Esophagus squamous epithelium (tissue), 5 donors: ENCODE measurements at regions not wholly inside any gene's neighbourhood (a gene's known extent, or its start where the extent isn't known, plus 50 kb on each side); places are given as distances from the start of the nearest gene placed in this dataset.

Experiments
- DNase-seq: peaks from one replicate; lab custom pipeline; 2025; lab: John Stamatoyannopoulos, UW
- H3K27ac ChIP-seq, 4 donors: fragments of 200-600 bp; sonication (generic); one replicate each; pipeline ENCODE4 v1.5.1; 2016 to 2019; ENCODE audit warnings: mild to moderate bottlenecking in 1 of 4
- H3K27me3 ChIP-seq, 4 donors: fragments of 200-600 bp; sonication (generic); 1 replicate in 3 of 4; 2 replicates in 1 of 4; pipeline versions ENCODE4 v1.5.1 to v1.6.0; 2017 to 2021; ENCODE audit warnings: antibody characterized with exemption in 1 of 4
- H3K36me3 ChIP-seq, 3 donors: fragments of 200-600 bp; sonication (generic); one replicate each; pipeline ENCODE4 v1.5.1; 2016 to 2019
- H3K4me1 ChIP-seq, 3 donors: fragments of 200-600 bp; sonication (generic); one replicate each; pipeline ENCODE4 v1.5.1; 2017 to 2019
- H3K4me3 ChIP-seq, 4 donors: fragments of 200-600 bp; sonication (generic); 1 replicate in 3 of 4; 2 replicates in 1 of 4; pipeline ENCODE4 v1.5.1; 2016 to 2019; ENCODE audit warnings: mild to moderate bottlenecking in 2 of 4, moderate library complexity in 1 of 4
- H3K9me3 ChIP-seq, 3 donors: fragments of 200-600 bp; sonication (generic); one replicate each; pipeline ENCODE4 v1.5.1; 2016 to 2019
- POLR2A ChIP-seq, 4 donors: fragments of 450-650 bp; IDR thresholded peaks; one replicate each; pipeline ENCODE4 v1.6.1; 2017; ENCODE audit warnings: antibody characterized with exemption in 4 of 4, mild to moderate bottlenecking in 4 of 4, moderate library complexity in 3 of 4
- WGBS, 2 donors: methylation state at CpG; one replicate each; pipeline ENCODE4 v1.1.5; 2018; 5-methylcytosine and 5-hydroxymethylcytosine counted together
- intact Hi-C: fragments of 100-400 bp; cut with DNase I; formaldehyde crosslinking; loops from one replicate; pipeline ENCODE4 v1.15.0; 2022
- TF ChIP-seq, protein P1 (sequence below), 6 experiments: fragments of 450-650 bp in 4 of 6; fragments of 200-600 bp in 2 of 6; sonication (generic) in 2 of 6; IDR thresholded peaks; one replicate each; pipeline ENCODE4 v1.5.1; 2016 to 2019; ENCODE audit warnings: antibody characterized with exemption in 6 of 6, mild to moderate bottlenecking in 4 of 6, moderate library complexity in 4 of 6
- donor health status: DM: yes; HTN: yes; CAD: no.

DNA sequence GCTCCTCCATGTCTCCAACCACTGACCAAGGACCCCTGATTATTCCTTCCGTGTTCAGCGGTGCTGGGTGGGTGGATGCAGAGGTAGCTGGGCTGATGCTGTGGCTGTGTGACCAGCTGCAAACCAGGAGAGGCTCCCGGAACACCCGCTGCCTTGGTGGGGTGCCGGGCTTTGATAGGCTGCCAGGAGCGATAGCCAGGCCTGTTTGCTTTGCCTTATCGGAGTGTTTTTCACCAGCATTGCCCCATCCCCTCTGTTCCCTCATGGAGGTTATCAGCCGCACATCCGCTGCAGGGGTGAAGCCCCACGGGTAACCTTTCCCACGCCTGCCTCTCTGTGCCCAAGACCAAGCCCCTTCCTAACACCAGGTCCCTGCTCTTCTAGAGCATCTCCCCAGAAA, 354.3 kb downstream of the C16orf95 start:
- H3K36me3 ChIP-seq: no peaks in the 10 kb centered on the region
- H3K4me3 ChIP-seq: no peak overlapping the region
- H3K9me3 ChIP-seq: no peaks in the 10 kb centered on the region
- H3K27ac ChIP-seq: no peak overlapping the region
- peaks cover 0 to 59% (median 0%) of the 10 kb centered on the region in 4 donors for H3K27me3 ChIP-seq
- TF ChIP-seq, protein P1, sequence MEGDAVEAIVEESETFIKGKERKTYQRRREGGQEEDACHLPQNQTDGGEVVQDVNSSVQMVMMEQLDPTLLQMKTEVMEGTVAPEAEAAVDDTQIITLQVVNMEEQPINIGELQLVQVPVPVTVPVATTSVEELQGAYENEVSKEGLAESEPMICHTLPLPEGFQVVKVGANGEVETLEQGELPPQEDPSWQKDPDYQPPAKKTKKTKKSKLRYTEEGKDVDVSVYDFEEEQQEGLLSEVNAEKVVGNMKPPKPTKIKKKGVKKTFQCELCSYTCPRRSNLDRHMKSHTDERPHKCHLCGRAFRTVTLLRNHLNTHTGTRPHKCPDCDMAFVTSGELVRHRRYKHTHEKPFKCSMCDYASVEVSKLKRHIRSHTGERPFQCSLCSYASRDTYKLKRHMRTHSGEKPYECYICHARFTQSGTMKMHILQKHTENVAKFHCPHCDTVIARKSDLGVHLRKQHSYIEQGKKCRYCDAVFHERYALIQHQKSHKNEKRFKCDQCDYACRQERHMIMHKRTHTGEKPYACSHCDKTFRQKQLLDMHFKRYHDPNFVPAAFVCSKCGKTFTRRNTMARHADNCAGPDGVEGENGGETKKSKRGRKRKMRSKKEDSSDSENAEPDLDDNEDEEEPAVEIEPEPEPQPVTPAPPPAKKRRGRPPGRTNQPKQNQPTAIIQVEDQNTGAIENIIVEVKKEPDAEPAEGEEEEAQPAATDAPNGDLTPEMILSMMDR (IDR thresholded peaks at IDR 0.05): no peak
- no peak for TF ChIP-seq POLR2A (IDR thresholded peaks at IDR 0.05)
- DNase-seq: no peak
- no peaks in the 10 kb centered on the region for H3K4me1 ChIP-seq
- intact Hi-C loops: no loop called here
- WGBS, 2 donors: 75 to 76% methylated on average over 8 to 11 of the region's 11 CpGs

DNA sequence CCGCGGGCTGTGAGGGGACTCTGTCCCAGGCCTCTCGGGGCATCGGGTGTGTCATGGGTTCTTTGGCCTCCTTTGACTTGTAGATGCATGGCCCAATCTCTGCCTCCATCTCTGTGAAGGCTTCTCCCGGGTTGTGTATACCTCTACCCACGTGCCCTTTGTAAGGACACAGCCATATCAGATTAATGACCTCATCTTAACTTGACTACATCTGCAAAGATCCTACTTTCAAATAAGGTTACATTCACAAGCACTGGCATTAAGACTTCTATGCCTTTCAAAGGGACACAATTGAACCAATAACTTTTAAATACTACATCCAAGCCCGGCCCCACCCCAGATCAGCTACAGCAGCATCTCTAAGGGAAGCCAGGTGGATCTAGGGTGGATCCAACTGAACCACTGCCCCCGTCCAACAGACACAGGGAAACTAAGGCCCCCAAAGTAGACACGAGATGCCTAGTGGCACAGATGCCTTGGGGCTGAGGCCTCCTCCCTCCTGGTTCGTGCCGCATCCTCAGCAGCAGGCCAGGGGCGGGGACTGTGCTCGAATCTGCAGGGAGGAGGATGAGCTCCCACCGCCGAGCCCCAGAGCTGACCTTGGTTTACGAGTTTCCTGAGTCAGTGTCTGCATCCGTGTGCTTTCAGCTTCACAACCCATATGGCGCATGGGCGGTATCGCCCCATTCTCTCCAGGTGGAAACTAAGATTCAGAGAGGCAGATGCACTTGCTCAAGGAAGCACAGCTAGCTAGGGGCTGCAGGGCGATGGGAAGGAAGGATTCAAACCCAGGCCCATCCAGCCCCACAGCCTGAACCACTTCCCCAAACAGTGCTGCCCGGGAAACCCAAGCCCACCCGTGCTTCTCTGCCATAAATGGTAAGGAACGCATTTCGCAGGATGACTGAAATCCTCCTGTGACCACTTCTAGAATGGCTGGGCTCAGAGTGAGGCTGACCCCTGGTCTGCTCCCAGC, 353.3 kb downstream of the C16orf95 start:
- H3K36me3 ChIP-seq: no peaks in the 10 kb centered on the region
- DNase-seq: no peak
- no peak overlapping the region for H3K4me3 ChIP-seq
- H3K4me1 ChIP-seq: no peaks in the 10 kb centered on the region
- H3K27ac ChIP-seq: no peak overlapping the region
- 87 to 89% methylated on average over 10 to 21 of the region's 25 CpGs for WGBS, 2 donors
- H3K27me3 ChIP-seq: peaks cover 0 to 56% (median 0%) of the 10 kb centered on the region in 4 donors
- no peaks in the 10 kb centered on the region for H3K9me3 ChIP-seq
- no peak for TF ChIP-seq POLR2A (IDR thresholded peaks at IDR 0.05)
- TF ChIP-seq, protein P1 (IDR thresholded peaks at IDR 0.05): no peak
- intact Hi-C loops: no loop called here

DNA sequence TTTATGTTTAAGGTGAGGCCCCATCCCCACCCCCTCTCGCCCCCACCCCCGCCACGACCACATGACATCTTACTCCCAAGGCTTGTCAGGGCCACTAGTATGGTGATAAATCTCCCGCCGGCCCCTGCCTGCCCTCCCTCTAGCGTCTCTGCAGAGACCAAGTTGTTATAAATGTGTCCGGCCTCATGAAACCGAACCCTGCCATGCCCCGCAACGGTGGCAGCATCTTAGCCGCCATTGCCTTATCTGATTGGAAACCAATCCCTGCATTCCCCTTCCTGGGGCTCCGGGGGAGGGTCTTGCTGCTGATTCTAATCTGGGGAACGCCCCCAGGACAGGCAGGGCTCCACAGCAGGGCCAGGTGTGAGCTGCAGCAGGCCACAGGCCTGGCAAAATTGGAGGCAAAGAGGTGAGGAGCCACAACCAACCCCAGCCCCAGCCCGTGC, 352.4 kb downstream of the C16orf95 start:
- H3K36me3 ChIP-seq: no peaks in the 10 kb centered on the region
- no peak for TF ChIP-seq POLR2A (IDR thresholded peaks at IDR 0.05)
- no peak for DNase-seq
- peaks cover 0 to 48% (median 0%) of the 10 kb centered on the region in 4 donors for H3K27me3 ChIP-seq
- intact Hi-C loops: no loop called here
- H3K9me3 ChIP-seq: no peaks in the 10 kb centered on the region
- no peaks in the 10 kb centered on the region for H3K4me1 ChIP-seq
- H3K4me3 ChIP-seq: no peak overlapping the region
- H3K27ac ChIP-seq: no peak overlapping the region
- 80 to 83% methylated on average over 4 to 9 of the region's 14 CpGs for WGBS, 2 donors

DNA sequence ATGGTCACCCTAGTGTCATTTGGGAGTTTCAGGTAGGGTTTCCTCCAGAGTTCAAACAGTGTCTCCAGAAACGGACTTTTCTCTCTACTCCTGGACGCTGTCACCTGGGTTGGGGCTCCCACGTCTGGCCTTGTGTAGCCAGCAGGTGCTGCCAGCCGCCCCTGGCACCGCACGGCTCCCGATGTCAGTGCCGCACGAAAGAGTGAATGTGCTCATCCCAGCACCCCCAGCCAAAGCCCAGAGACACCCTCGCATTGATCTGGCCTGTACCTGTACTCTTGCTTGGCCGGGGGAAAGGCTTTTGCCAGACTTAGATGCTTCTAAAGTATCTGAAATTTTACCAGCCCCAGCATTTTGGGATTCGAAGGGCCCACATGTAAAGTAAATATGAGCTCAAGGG, 351.9 kb downstream of the C16orf95 start:
- no peaks in the 10 kb centered on the region for H3K4me1 ChIP-seq
- no peak for TF ChIP-seq POLR2A (IDR thresholded peaks at IDR 0.05)
- TF ChIP-seq, protein P1 (IDR thresholded peaks at IDR 0.05): no peak
- H3K9me3 ChIP-seq: no peaks in the 10 kb centered on the region
- 64 to 66% methylated on average over 3 of the region's 12 CpGs for WGBS, 2 donors
- H3K36me3 ChIP-seq: no peaks in the 10 kb centered on the region
- H3K27me3 ChIP-seq: peaks cover 0 to 43% (median 0%) of the 10 kb centered on the region in 4 donors
- no peak for DNase-seq
- no peak overlapping the region for H3K4me3 ChIP-seq
- intact Hi-C loops: no loop called here
- no peak overlapping the region for H3K27ac ChIP-seq

DNA sequence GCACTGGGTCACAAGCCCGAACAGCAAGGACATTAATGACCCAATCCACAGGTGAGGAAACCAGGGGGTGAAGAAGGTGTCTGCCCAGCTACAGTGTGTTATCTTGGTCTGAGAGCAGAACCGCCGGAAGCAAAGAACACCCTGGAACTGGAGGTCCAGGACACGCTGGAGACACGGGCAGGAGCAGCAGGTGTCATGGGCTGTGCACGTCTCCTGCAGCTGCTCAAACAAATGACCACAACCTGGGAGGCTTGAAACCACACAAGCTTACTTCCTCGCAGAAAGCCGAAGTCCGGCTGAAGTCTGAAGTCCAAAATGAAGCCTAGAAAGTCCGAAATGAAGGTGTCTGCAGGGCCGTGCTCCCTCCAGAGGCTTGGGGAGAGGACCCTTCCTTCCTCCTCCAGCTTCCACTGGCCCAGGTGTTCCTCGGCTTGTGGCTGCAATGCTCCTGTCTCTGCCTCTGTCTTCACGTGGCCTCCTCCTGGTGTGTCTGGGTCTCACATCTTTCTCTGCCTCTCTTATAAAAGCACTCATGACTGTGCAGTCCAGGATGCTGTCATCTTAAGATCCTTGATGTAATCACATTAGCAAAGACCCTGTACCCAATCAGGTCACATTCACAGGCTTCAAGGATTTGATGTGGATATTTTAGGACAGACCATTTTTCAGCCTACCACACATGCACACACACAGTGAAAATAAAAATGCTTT, 351.2 kb downstream of the C16orf95 start:
- H3K4me1 ChIP-seq: no peaks in the 10 kb centered on the region
- DNase-seq: no peak
- H3K27ac ChIP-seq: no peak overlapping the region
- intact Hi-C loops: no loop called here
- H3K27me3 ChIP-seq: peaks cover 0 to 37% (median 0%) of the 10 kb centered on the region in 4 donors
- no peaks in the 10 kb centered on the region for H3K36me3 ChIP-seq
- H3K4me3 ChIP-seq: no peak overlapping the region
- 58 to 87% methylated on average over 13 of the region's 13 CpGs for WGBS, 2 donors
- TF ChIP-seq, protein P1 (IDR thresholded peaks at IDR 0.05): no peak
- TF ChIP-seq POLR2A (IDR thresholded peaks at IDR 0.05): no peak
- H3K9me3 ChIP-seq: no peaks in the 10 kb centered on the region
